ENCODE measurements at regions not wholly inside any gene's neighbourhood (a gene's known extent, or its start where the extent isn't known, plus 50 kb on each side); places are given as distances from the start of the nearest gene placed in this dataset.

DNA sequence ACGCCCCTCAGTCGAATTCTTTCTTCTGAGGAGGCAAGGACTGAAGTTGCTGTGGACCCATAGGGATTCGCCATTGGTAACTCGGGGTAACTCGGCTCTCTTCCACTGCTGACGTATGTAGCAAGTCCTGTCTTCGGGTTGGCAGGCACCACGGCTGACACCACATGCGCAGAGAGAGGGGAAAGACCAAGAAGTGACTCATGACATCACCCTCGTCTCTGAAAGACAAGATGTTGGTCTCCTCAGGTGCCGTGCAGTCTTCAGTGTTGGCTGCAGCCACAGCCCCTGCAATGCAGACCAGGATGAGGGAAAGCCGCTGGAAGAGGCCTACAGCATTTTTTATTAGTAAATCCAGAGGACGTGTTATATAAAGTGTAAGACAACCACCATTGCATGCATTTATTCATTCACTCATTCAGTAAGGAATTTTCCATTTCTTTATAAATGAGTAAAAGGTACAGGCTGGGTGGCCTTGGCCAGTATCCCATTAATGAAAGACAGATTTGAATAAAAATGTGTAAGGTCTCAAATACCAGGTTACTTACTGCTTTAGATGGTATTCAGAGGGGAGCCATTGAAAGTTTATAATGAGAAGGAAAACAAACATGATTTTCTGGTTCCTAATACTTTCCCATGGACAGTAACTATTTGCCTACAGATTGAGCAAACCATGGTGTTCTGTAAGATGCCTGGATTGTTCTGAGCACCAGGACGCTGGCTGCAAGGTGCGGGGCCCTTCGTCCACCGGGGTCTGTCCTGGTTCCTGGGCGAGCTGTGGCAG, 50.7 kb upstream of the IRF2BP2 start:
- no peak for DNase-seq

Measured in CD4-positive, alpha-beta T cell treated with Interleukin-17A for 4 hours (primary cell).